Naive B cell (primary cell): ENCODE measurements at regions not wholly inside any gene's neighbourhood (a gene's known extent, or its start where the extent isn't known, plus 50 kb on each side); places are given as distances from the start of the nearest gene placed in this dataset.

Experiments
- ATAC-seq, 2 donors: fragments of 150-1000 bp; cut with Tn5 transposase; 2 replicates each; pipeline ENCODE4 v1.10.0; 2021; ENCODE audit warnings: low read depth in 2 of 2, mild to moderate bottlenecking in 2 of 2, moderate library complexity in 2 of 2
- DNase-seq: peaks from one replicate; pipeline ENCODE4 v3.0.0; 2022
- H3K27ac Mint-ChIP-seq, 6 donors: one replicate each; pipeline ENCODE4 v1.8.0; 2020 to 2022; ENCODE audit warnings: mild to moderate bottlenecking in 6 of 6, mixed read lengths in 6 of 6, moderate library complexity in 5 of 6, inconsistent platforms in 2 of 6
- H3K27me3 Mint-ChIP-seq, 3 donors: one replicate each; pipeline ENCODE4 v1.8.0; 2021 to 2022; ENCODE audit warnings: mixed read lengths in 3 of 3, mild to moderate bottlenecking in 1 of 3
- H3K36me3 Mint-ChIP-seq, 2 donors: one replicate each; pipeline ENCODE4 v1.8.0; 2020 to 2022; ENCODE audit warnings: mixed read lengths in 2 of 2, inconsistent platforms in 1 of 2, mild to moderate bottlenecking in 1 of 2
- H3K4me1 Mint-ChIP-seq, 3 donors: one replicate each; pipeline ENCODE4 v1.8.0; 2020 to 2022; ENCODE audit warnings: mixed read lengths in 3 of 3, inconsistent platforms in 1 of 3, mild to moderate bottlenecking in 1 of 3, moderate library complexity in 1 of 3
- H3K4me3 Mint-ChIP-seq, 8 donors: one replicate each; pipeline ENCODE4 v1.8.0; 2020 to 2022; ENCODE audit warnings: mild to moderate bottlenecking in 8 of 8, mixed read lengths in 8 of 8, moderate library complexity in 8 of 8, inconsistent platforms in 2 of 8
- H3K9me3 Mint-ChIP-seq, 7 donors: one replicate each; pipeline ENCODE4 v1.8.0; 2020 to 2022; ENCODE audit warnings: mixed read lengths in 7 of 7, mild to moderate bottlenecking in 5 of 7, inconsistent platforms in 2 of 7, moderate library complexity in 1 of 7

- Mint-ChIP-seq H3K36me3 (no peaks in the 10 kb centered on the region), H3K27me3 (no peaks in the 10 kb centered on the region), H3K4me3 (no peak overlapping the region), H3K4me1 (no peaks in the 10 kb centered on the region), H3K27ac (no peak overlapping the region), H3K9me3 (peaks cover 0 to 8% (median 2%) of the 10 kb centered on the region in 7 donors)
- DNase-seq (no peak), ATAC-seq (no peak)
Observed at GRCh38 chr5:62708481-62709325, 130.1 kb downstream of the LRRC70 start.

DNA sequence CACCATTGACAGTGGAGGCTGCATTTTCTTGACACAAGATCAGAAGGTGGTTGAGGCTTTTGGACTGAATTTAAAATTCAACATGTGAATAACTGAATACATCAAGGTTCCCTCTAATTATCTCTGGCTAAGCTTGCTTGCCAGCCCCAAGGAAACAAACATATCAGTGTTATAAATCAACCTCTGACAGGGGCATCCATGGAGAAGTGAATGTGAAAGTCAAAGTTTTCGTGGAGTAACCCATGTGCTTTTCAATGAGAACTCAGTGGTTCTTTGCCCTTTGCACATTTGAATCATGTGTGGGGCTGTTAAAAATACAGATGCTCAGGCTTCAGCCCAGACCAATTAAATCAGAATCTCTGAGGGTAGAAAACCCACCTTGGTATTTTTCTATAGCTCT is 128.9 kb downstream of the LRRC70 start:
- H3K4me1 Mint-ChIP-seq = no peaks in the 10 kb centered on the region
- H3K9me3 Mint-ChIP-seq = peaks cover 0 to 8% (median 2%) of the 10 kb centered on the region in 7 donors
- H3K4me3 Mint-ChIP-seq = no peak overlapping the region
- DNase-seq (no peak), ATAC-seq (no peak)
- no peaks in the 10 kb centered on the region for H3K27me3 Mint-ChIP-seq
- H3K36me3 Mint-ChIP-seq = no peaks in the 10 kb centered on the region
- H3K27ac Mint-ChIP-seq = no peak overlapping the region

DNA sequence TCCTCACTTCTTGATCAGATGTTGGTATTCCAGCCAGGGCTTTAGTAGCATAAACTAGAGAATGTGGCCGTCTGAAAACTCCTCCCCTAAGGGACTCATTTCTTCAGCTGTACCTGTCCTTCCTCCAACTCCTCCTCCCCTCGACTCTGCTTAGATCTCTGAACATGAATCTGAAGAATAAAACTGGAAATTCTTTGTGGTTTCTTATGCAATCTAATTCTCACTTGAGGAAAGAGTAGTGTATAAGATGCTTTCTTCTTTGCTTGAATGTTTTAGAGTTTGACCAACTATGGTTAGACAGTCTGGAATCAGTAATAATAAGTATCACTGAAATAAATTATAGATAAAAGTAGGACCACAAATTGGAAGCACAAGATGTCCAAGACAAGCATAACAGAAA is 128.5 kb downstream of the LRRC70 start:
- Mint-ChIP-seq H3K27me3 (no peaks in the 10 kb centered on the region), H3K9me3 (peaks cover 0 to 8% (median 2%) of the 10 kb centered on the region in 7 donors), H3K27ac (no peak overlapping the region), H3K4me3 (no peak overlapping the region), H3K36me3 (no peaks in the 10 kb centered on the region), H3K4me1 (no peaks in the 10 kb centered on the region)
- ATAC-seq = no peak
- DNase-seq = no peak

DNA sequence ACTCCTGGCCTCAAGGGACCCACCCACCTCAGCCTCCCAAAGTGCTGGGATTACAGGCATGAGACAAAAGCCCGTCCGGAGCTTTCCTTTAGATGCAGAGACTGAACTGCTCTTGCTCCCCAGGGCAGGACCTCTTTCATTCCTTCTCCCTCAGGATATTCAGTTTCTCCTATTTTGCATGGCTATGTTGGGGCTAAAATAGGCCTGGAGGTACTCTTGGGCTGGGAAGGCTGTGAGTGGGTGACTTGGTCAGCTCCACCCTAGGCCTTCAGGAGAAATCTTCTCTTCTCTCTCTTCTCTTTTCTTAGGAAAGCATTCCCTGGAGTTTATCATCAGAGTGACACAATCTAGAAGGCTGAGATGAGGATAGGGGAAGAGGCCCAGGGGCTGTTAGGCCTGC is 126.4 kb downstream of the LRRC70 start:
- no peaks in the 10 kb centered on the region for H3K36me3 Mint-ChIP-seq
- H3K4me3 Mint-ChIP-seq = no peak overlapping the region
- no peaks in the 10 kb centered on the region for H3K4me1 Mint-ChIP-seq
- no peak overlapping the region for H3K27ac Mint-ChIP-seq
- H3K9me3 Mint-ChIP-seq = peaks cover 0 to 8% (median 2%) of the 10 kb centered on the region in 7 donors
- H3K27me3 Mint-ChIP-seq = no peaks in the 10 kb centered on the region
- ATAC-seq (no peak), DNase-seq (no peak)

GRCh38 chr5:62702126-62702525 is 123.5 kb downstream of the LRRC70 start:
- ATAC-seq (no peak), DNase-seq (no peak)
- no peak overlapping the region for H3K4me3 Mint-ChIP-seq
- H3K9me3 Mint-ChIP-seq = peaks cover 0 to 2% (median 0%) of the 10 kb centered on the region in 7 donors
- no peaks in the 10 kb centered on the region for H3K36me3 Mint-ChIP-seq
- no peaks in the 10 kb centered on the region for H3K27me3 Mint-ChIP-seq
- no peak overlapping the region for H3K27ac Mint-ChIP-seq
- H3K4me1 Mint-ChIP-seq = no peaks in the 10 kb centered on the region

- no peak for ATAC-seq
- Mint-ChIP-seq H3K9me3 (peaks cover 0 to 3% (median 0%) of the 10 kb centered on the region in 7 donors), H3K4me1 (no peaks in the 10 kb centered on the region), H3K36me3 (no peaks in the 10 kb centered on the region), H3K27me3 (peaks cover 0 to 5% (median 4%) of the 10 kb centered on the region in 3 donors), H3K4me3 (no peak overlapping the region), H3K27ac (no peak overlapping the region)
- DNase-seq = no peak
Observed at GRCh38 chr5:62701036-62701435, 122.4 kb downstream of the LRRC70 start.

GRCh38 chr5:62698756-62699155 is 120.1 kb downstream of the LRRC70 start:
- no peak for DNase-seq
- Mint-ChIP-seq H3K36me3 (no peaks in the 10 kb centered on the region), H3K4me1 (no peaks in the 10 kb centered on the region), H3K27ac (no peak overlapping the region), H3K4me3 (no peak overlapping the region), H3K27me3 (peaks cover 0 to 8% (median 4%) of the 10 kb centered on the region in 3 donors), H3K9me3 (peaks cover 0 to 5% (median 0%) of the 10 kb centered on the region in 7 donors)
- no peak for ATAC-seq

DNA sequence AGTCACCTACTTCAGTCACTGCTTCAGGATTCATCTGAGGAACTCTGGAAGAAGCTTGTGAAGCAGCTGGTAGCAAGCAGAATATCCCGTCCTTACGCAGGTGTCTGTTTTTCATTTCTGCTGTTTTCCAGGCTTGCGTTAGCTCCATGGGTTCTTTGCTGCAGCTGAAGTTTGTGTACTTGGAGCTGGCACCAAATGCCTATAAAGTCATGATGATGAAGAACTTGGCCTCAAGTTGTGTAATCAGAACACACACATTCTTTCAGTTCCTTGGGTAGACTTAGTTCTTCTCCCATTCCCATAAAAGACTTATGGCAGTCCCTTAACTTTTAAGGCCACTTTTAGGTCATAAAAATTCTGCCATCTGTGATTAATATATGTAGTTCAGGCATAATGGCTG is 116.7 kb downstream of the LRRC70 start:
- no peaks in the 10 kb centered on the region for H3K36me3 Mint-ChIP-seq
- no peak for DNase-seq
- peaks cover 0 to 9% (median 2%) of the 10 kb centered on the region in 7 donors for H3K9me3 Mint-ChIP-seq

GRCh38 chr5:62692946-62693713 is 114.5 kb downstream of the LRRC70 start:
- DNase-seq (no peak), ATAC-seq (no peak)
- H3K4me1 Mint-ChIP-seq = peaks cover 0 to 16% (median 10%) of the 10 kb centered on the region in 3 donors
- H3K36me3 Mint-ChIP-seq = no peaks in the 10 kb centered on the region
- peaks cover 0 to 9% (median 2%) of the 10 kb centered on the region in 7 donors for H3K9me3 Mint-ChIP-seq
- H3K27me3 Mint-ChIP-seq = peaks cover 0 to 8% (median 4%) of the 10 kb centered on the region in 3 donors
- H3K4me3 Mint-ChIP-seq = no peak overlapping the region
- H3K27ac Mint-ChIP-seq = no peak overlapping the region

More for the DNA sequence above, 116.7 kb downstream of the LRRC70 start:
- no peak for ATAC-seq
- H3K4me1 Mint-ChIP-seq = peaks cover 0 to 10% (median 4%) of the 10 kb centered on the region in 3 donors
- peaks cover 0 to 8% (median 4%) of the 10 kb centered on the region in 3 donors for H3K27me3 Mint-ChIP-seq
- no peak overlapping the region for H3K27ac Mint-ChIP-seq
- no peak overlapping the region for H3K4me3 Mint-ChIP-seq

GRCh38 chr5:62691946-62692345 is 113.3 kb downstream of the LRRC70 start:
- no peaks in the 10 kb centered on the region for H3K36me3 Mint-ChIP-seq
- no peak for ATAC-seq
- H3K27me3 Mint-ChIP-seq = peaks cover 0 to 8% (median 4%) of the 10 kb centered on the region in 3 donors
- DNase-seq = no peak
- H3K4me3 Mint-ChIP-seq = no peak overlapping the region
- H3K27ac Mint-ChIP-seq = no peak overlapping the region
- peaks cover 0 to 9% (median 2%) of the 10 kb centered on the region in 7 donors for H3K9me3 Mint-ChIP-seq
- peaks cover 0 to 16% (median 10%) of the 10 kb centered on the region in 3 donors for H3K4me1 Mint-ChIP-seq

DNA sequence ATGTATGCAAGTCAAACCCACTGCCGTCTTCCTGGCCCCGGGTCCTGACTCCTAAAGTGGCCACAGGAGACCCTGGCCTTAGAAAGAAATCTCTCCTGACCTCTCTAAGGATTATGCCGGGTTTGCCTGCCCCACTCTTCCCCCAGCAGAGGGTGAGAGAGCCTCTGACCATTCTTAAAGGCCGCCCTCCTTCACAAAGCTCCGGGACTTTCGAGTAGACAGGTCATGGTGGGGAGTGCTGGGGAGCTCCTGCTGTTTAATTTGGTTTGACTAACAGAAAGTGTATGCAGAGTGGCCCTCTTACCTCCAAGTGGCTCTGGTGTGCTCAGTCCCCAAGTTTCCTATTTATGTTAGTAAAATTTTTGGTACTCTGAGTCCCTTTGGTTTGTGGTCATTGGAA is 111.8 kb downstream of the LRRC70 start:
- peak overlapping the region in 1 of 8 donors; percentile 75 for H3K4me3 Mint-ChIP-seq
- ATAC-seq (no peak), DNase-seq (no peak)
- H3K4me1 Mint-ChIP-seq = peaks cover 0 to 16% (median 10%) of the 10 kb centered on the region in 3 donors
- peaks cover 0 to 9% (median 0%) of the 10 kb centered on the region in 7 donors for H3K9me3 Mint-ChIP-seq
- no peaks in the 10 kb centered on the region for H3K27me3 Mint-ChIP-seq
- H3K27ac Mint-ChIP-seq = peak overlapping the region in 1 of 6 donors; percentile 57
- H3K36me3 Mint-ChIP-seq = no peaks in the 10 kb centered on the region

DNA sequence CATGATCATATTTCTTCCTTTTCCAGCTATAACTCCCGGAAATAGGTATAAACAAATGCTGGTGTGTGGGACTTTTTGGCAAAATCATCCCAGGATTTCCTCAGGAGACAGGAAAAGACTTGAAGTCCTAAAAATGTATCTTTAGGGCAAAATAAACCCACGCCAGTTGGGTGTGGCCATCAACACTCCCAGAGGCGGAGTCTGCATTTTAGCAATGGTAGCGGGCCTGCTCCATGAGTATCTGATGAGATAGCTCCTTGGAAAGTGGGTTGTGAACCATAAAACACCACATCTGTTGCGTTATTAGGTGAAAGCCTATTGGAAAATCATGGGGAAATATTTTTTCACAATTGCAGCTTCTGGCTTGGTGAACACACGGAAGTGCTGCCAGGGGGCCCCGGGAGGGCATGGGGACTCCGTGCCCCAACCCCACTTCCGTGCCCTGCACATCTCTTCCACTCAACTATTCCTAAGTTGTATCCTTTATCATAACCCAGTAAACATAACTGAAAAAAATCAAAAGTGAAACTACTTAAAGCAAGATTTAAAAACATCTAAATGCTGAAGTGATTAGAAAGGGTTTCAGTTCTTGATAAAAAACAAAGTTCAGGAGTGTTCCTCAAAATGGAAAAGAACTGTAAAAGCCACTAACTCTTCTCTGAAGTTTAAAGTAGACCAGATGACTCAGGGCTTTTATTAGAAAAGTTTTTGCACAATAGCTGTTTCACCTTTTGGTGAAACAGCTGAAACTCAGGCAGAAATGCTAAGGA is 111.2 kb downstream of the LRRC70 start:
- peaks cover 0 to 16% (median 10%) of the 10 kb centered on the region in 3 donors for H3K4me1 Mint-ChIP-seq
- ATAC-seq (no peak), DNase-seq (no peak)
- no peaks in the 10 kb centered on the region for H3K36me3 Mint-ChIP-seq
- H3K9me3 Mint-ChIP-seq = peaks cover 0 to 9% (median 0%) of the 10 kb centered on the region in 7 donors
- no peaks in the 10 kb centered on the region for H3K27me3 Mint-ChIP-seq
- peak overlapping the region; percentile 27 to 75 (median 58) for H3K4me3 Mint-ChIP-seq
- H3K27ac Mint-ChIP-seq = peak overlapping the region in 3 of 6 donors; percentile 44 to 95 (median 66)

DNA sequence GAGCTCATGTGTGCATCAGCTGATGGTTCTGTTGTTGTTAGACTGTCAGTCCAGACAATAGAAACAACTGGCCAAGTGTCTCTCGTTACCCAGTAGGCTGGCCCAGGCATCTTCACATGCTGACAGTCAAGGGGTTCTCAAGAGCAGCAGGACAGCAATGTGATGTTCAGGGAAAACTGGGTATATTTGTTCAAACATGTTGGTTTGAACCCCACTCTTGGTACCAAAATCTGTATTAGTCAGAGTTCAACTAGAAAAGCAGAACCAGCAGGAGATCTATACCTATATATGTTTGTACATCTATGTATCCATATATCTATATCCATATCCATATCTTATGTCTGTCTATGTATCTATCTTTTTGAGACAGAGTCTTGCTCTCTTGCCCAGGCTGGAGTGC is 108.1 kb downstream of the LRRC70 start:
- peaks cover 0 to 4% (median 0%) of the 10 kb centered on the region in 3 donors for H3K27me3 Mint-ChIP-seq
- H3K36me3 Mint-ChIP-seq = no peaks in the 10 kb centered on the region

More for the DNA sequence above, 108.1 kb downstream of the LRRC70 start:
- DNase-seq (no peak), ATAC-seq (no peak)
- H3K9me3 Mint-ChIP-seq = peaks cover 0 to 8% (median 0%) of the 10 kb centered on the region in 7 donors
- no peak overlapping the region for H3K27ac Mint-ChIP-seq
- no peak overlapping the region for H3K4me3 Mint-ChIP-seq
- H3K4me1 Mint-ChIP-seq = peaks cover 0 to 16% (median 10%) of the 10 kb centered on the region in 3 donors
